Activated T-helper 2 cell treated with anti-CD3 and anti-CD28 coated beads, Interferon-gamma antibody, Interleukin-2, Interleukin-4, amounts not matched to agents 10 μg/mL and 5 μg/mL and 100 μg/mL, durations not matched to agents 14 hours and 24 hours and 36 hours (primary cell): ENCODE measurements at regions not wholly inside any gene's neighbourhood (a gene's known extent, or its start where the extent isn't known, plus 50 kb on each side); places are given as distances from the start of the nearest gene placed in this dataset.

Experiments used
- DNase-seq: peaks from one replicate; pipeline ENCODE4 v3.0.0; 2021; ENCODE audit warnings: low spot score
- H3K27ac Mint-ChIP-seq: one replicate; pipeline ENCODE4 v1.8.0; 2021; ENCODE audit warnings: mixed read lengths
- H3K27me3 Mint-ChIP-seq: one replicate; pipeline ENCODE4 v1.8.0; 2021; ENCODE audit warnings: low read depth, mixed read lengths
- H3K36me3 Mint-ChIP-seq: one replicate; pipeline ENCODE4 v1.8.0; 2021; ENCODE audit warnings: low read depth, mixed read lengths
- H3K4me1 Mint-ChIP-seq: one replicate; pipeline ENCODE4 v1.8.0; 2021; ENCODE audit warnings: low read depth, mixed read lengths
- H3K4me3 Mint-ChIP-seq: one replicate; pipeline ENCODE4 v1.8.0; 2021; ENCODE audit warnings: low read depth, mild to moderate bottlenecking, moderate library complexity, mixed read lengths
- H3K9me3 Mint-ChIP-seq: one replicate; pipeline ENCODE4 v1.8.0; 2021; ENCODE audit warnings: mixed read lengths
- intact Hi-C: fragments of 100-400 bp; cut with micrococcal nuclease; formaldehyde crosslinking; loops from one replicate; pipeline ENCODE4 v1.15.1; 2023

DNA sequence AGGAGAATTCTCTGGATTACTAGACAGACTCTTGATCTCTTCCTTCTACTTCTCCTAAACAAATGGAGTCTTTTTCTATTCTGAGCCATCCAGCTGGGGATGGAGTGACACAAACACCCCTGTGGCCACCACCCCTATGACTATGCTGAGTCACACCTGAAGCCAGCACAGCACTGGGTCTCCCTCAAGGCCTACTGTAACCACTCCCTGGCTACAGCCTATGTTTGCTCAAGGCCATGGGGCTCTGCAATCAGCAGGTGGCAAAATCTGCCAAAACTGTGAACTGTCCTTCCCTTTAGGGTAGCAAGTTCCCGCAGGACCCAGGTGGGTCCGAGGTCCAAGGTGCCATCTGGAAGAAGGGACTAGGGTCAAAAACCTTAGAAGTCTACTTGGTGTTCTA is 132.3 kb downstream of the TINAG start:
- peaks cover 10% of the 10 kb centered on the region for H3K9me3 Mint-ChIP-seq
- H3K4me3 Mint-ChIP-seq: no peak overlapping the region
- H3K4me1 Mint-ChIP-seq: no peaks in the 10 kb centered on the region
- H3K27ac Mint-ChIP-seq: no peak overlapping the region
- intact Hi-C loops: no loop called here
- no peaks in the 10 kb centered on the region for H3K36me3 Mint-ChIP-seq
- no peak for DNase-seq
- H3K27me3 Mint-ChIP-seq: no peaks in the 10 kb centered on the region

- H3K4me1 Mint-ChIP-seq: no peaks in the 10 kb centered on the region
- peaks cover 10% of the 10 kb centered on the region for H3K9me3 Mint-ChIP-seq
- no peak for DNase-seq
- no peak overlapping the region for H3K4me3 Mint-ChIP-seq
- no peak overlapping the region for H3K27ac Mint-ChIP-seq
- H3K36me3 Mint-ChIP-seq: no peaks in the 10 kb centered on the region
- intact Hi-C loops: no loop called here
- no peaks in the 10 kb centered on the region for H3K27me3 Mint-ChIP-seq
Observed at GRCh38 chr6:54441020-54441419, 132.8 kb downstream of the TINAG start.

DNA sequence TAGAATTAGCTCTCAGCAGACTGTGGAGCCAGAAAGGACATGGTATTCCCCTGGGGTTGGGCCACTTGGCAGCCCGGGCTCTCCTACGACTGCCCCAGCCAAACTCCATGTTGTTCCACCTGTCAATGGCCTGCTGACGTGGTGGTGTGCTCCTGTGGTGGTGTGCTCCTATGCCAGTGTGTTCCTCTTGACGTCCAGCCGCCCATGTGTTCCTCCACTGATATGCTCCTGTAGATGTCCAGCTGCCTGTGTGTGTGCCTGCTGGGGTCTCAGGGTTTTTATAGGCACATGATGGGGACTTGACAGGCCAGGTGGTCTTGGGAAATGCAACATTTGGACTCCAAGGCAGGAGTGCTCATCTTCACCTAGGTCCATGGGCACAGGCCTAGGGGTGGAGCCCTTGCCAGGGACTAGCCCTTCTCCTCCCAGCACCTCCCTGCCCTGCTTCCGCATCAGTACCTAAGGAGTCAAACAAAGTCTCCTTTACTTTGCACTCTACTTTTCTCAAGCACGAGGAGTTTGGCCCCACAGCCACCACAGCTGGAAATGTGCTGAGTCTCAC is 133.5 kb downstream of the TINAG start:
- intact Hi-C loops: no loop called here
- no peaks in the 10 kb centered on the region for H3K4me1 Mint-ChIP-seq
- H3K4me3 Mint-ChIP-seq: no peak overlapping the region
- H3K9me3 Mint-ChIP-seq: peaks cover 10% of the 10 kb centered on the region
- no peaks in the 10 kb centered on the region for H3K27me3 Mint-ChIP-seq
- no peak overlapping the region for H3K27ac Mint-ChIP-seq
- no peak for DNase-seq
- H3K36me3 Mint-ChIP-seq: no peaks in the 10 kb centered on the region

- Mint-ChIP-seq H3K27me3 (no peaks in the 10 kb centered on the region), H3K4me3 (no peak overlapping the region), H3K4me1 (no peaks in the 10 kb centered on the region), H3K9me3 (peaks cover 4% of the 10 kb centered on the region), H3K27ac (no peak overlapping the region), H3K36me3 (no peaks in the 10 kb centered on the region)
- intact Hi-C loops: no loop called here
- DNase-seq: no peak
Observed at GRCh38 chr6:54445207-54445606, 137.0 kb downstream of the TINAG start.

- Mint-ChIP-seq H3K9me3 (no peaks in the 10 kb centered on the region), H3K4me1 (no peaks in the 10 kb centered on the region), H3K27ac (no peak overlapping the region), H3K27me3 (no peaks in the 10 kb centered on the region), H3K4me3 (no peak overlapping the region), H3K36me3 (no peaks in the 10 kb centered on the region)
- no peak for DNase-seq
- intact Hi-C loops: no loop called here
Observed at GRCh38 chr6:54448617-54449016, 140.4 kb downstream of the TINAG start.

DNA sequence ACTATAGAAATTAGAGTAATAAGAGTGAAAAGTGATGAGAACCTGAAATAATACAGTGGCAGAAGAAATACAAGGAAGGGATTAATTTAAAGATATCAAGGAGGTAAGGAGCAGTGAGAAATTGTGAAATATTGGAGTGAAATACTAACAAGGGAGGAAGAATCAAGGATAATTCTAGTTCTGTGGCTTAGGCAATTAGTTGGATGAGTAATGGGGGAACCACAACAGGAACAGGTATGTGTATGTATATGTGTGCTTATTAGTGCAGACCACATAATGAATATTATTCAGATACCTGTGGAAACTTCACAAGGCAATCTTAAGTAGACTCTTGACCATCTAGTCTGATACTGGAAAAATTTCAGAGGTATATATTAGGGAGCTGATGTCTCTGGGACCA is 143.3 kb downstream of the TINAG start:
- Mint-ChIP-seq H3K4me3 (no peak overlapping the region), H3K9me3 (no peaks in the 10 kb centered on the region)
- intact Hi-C loops: no loop called here

GRCh38 chr6:54463354-54464024 is 155.2 kb downstream of the TINAG start:
- H3K4me1 Mint-ChIP-seq: no peaks in the 10 kb centered on the region
- no peak overlapping the region for H3K27ac Mint-ChIP-seq
- H3K4me3 Mint-ChIP-seq: no peak overlapping the region
- no peaks in the 10 kb centered on the region for H3K36me3 Mint-ChIP-seq
- H3K27me3 Mint-ChIP-seq: no peaks in the 10 kb centered on the region
- DNase-seq: no peak
- peaks cover 3% of the 10 kb centered on the region for H3K9me3 Mint-ChIP-seq
- intact Hi-C loops: no loop called here

More for the DNA sequence above, 143.3 kb downstream of the TINAG start:
- Mint-ChIP-seq H3K27me3 (no peaks in the 10 kb centered on the region), H3K27ac (no peak overlapping the region), H3K4me1 (no peaks in the 10 kb centered on the region), H3K36me3 (no peaks in the 10 kb centered on the region)
- DNase-seq: no peak

DNA sequence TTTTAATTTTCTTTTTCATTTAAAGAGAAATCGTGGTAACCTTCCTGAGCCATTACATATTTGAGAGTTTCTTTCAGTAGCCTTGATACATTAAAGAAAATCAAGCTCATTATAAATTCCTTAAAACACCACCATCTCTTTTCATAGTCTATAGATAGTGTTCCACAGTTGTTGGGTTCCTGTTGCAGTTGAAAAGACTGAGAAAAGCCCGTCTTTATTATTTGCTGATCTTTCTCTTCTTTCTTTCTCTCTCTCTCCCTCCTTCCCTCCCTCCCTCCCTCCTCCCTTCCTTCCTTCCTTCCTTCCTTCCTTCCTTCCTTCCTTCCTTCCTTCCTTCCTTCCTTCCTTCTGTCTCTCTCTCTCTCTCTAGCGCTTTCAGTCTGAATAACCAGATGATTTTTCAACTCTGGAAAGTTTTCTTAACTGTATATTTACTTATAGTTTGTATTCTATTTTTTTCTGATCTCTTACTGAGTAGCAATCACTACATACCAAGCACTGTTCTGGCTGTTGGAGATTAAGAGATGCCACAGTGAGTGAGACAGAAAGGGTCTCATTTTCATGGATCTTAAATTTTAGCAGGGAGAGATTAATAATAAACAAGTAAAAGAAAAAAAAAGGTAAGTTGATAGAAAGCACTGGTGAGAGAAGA is 157.5 kb downstream of the TINAG start:
- H3K4me3 Mint-ChIP-seq: no peak overlapping the region
- no peaks in the 10 kb centered on the region for H3K36me3 Mint-ChIP-seq
- no peak overlapping the region for H3K27ac Mint-ChIP-seq
- intact Hi-C loops: no loop called here
- peaks cover 3% of the 10 kb centered on the region for H3K9me3 Mint-ChIP-seq
- no peaks in the 10 kb centered on the region for H3K27me3 Mint-ChIP-seq
- no peaks in the 10 kb centered on the region for H3K4me1 Mint-ChIP-seq
- DNase-seq: no peak

DNA sequence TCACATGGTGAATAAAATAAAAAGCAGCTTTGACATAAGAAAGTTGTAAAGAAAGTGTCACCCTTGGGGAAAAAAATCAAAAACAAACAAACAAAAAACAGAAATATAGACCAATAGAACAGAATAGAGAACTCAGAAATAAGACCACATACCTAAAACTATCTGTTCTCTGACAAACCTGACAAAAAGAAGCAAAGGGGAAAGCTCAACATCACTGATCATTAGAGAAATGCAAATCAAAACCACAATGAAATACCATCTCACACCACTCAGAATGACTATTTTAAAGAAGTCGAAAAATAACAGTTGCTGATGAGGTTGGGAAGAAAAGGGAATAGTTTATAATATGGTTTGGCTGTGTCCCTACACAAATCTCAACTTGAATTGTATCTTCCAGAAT is 159.1 kb downstream of the TINAG start:
- Mint-ChIP-seq H3K9me3 (peaks cover 3% of the 10 kb centered on the region), H3K36me3 (no peaks in the 10 kb centered on the region), H3K4me3 (no peak overlapping the region), H3K27me3 (no peaks in the 10 kb centered on the region), H3K27ac (no peak overlapping the region), H3K4me1 (no peaks in the 10 kb centered on the region)
- no peak for DNase-seq
- intact Hi-C loops: no loop called here

- Mint-ChIP-seq H3K4me3 (no peak overlapping the region), H3K27me3 (no peaks in the 10 kb centered on the region), H3K4me1 (no peaks in the 10 kb centered on the region), H3K27ac (no peak overlapping the region), H3K9me3 (no peaks in the 10 kb centered on the region), H3K36me3 (no peaks in the 10 kb centered on the region)
- intact Hi-C loops: no loop called here
- DNase-seq: no peak
Observed at GRCh38 chr6:54473328-54473727, 165.1 kb downstream of the TINAG start.

DNA sequence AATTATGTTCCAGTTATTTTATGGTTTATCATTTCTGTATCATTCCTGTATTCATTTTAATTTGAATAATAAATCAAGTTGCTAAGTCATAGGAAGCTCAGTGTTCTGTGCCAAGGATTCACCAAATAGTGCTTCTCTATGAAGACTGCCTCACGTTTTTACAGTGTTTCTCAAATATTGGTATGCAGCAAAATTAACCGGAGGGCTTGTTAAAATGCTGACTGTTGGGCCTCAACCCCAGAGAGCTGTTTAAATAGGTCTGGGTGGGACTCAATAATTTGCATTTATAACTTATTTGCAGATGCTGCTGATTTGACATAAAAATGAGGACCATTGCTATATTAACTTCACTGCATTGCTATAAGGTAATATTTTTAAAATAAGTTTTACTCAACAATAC is 166.7 kb downstream of the TINAG start:
- H3K36me3 Mint-ChIP-seq: no peaks in the 10 kb centered on the region
- intact Hi-C loops: no loop called here
- no peak for DNase-seq
- no peak overlapping the region for H3K4me3 Mint-ChIP-seq
- H3K27ac Mint-ChIP-seq: no peak overlapping the region
- no peaks in the 10 kb centered on the region for H3K9me3 Mint-ChIP-seq
- no peaks in the 10 kb centered on the region for H3K4me1 Mint-ChIP-seq
- H3K27me3 Mint-ChIP-seq: no peaks in the 10 kb centered on the region

DNA sequence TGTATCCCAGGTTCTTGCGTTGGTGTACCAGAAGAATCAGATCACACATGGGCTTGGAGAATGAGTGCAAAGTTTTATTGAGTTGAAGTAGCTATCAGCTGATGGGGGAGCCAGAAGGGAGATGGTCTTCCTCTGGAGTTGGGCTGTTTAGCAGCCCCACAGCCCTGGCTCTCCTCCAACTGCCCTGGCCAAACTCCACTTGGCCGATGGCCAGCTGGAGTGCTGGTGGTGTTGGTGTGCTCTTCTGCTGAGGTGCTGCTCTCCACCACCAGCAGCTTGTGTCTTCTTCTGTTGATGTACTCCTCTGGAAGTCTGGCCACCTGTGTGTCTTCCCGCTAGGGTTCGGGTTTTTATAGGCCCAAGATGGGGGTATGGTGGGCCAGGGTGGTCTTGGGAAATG is 172.8 kb downstream of the TINAG start:
- Mint-ChIP-seq H3K4me1 (no peaks in the 10 kb centered on the region), H3K27me3 (no peaks in the 10 kb centered on the region), H3K4me3 (no peak overlapping the region), H3K9me3 (peaks cover 9% of the 10 kb centered on the region), H3K27ac (no peak overlapping the region), H3K36me3 (no peaks in the 10 kb centered on the region)
- intact Hi-C loops: no loop called here
- no peak for DNase-seq

GRCh38 chr6:54491431-54491830 is 183.2 kb downstream of the TINAG start:
- Mint-ChIP-seq H3K27me3 (no peaks in the 10 kb centered on the region), H3K36me3 (no peaks in the 10 kb centered on the region), H3K27ac (no peak overlapping the region), H3K4me3 (no peak overlapping the region), H3K9me3 (peaks cover 35% of the 10 kb centered on the region), H3K4me1 (no peaks in the 10 kb centered on the region)
- no peak for DNase-seq
- intact Hi-C loops: no loop called here
